ENCODE measurements at regions not wholly inside any gene's neighbourhood (a gene's known extent, or its start where the extent isn't known, plus 50 kb on each side); places are given as distances from the start of the nearest gene placed in this dataset.

DNA sequence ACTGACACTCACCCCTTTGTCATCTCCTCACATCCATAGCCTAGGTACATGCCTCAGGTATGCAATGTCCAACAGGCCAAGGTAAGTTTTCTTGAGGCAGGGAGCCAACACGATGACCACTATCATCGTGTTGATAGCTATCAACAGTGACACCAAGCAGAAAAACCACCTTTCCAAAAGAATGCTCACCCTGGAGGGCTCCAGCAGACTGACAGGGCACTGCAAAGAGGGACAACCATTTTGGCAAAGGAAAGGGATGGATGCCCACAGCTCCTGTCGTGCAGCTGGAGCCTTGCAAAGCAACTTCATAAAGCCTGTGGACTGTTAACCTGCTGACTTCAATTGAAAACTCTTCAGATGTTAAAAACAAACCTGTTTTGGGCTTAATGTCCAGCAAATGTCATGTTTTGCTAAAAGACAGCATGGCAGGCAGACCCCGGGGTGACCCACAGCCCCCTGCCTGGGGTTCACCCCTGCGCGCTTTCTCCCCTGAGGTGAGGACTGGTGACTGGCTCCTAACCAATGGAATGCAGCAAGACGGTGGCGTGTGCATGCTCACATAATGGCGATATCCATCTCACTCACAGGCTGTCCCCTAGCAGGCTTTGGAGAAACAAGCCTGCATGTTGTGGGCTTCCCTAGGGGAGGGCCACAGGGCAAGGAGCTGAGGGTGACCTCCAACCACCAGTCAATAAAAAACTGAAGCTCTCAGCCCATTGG is 293.8 kb downstream of the TCERG1L start:
- intact Hi-C loops (cut with DNase I; ENCODE audit: low total_unique reads): no loop called here
- no peaks in the 10 kb centered on the region for H3K27me3 ChIP-seq (replicated peaks in 1 of 7)
- no peak overlapping the region for H3K27ac ChIP-seq
- no peak for TF ChIP-seq POLR2AphosphoS5 (IDR thresholded peaks at IDR 0.05)
- TF ChIP-seq, protein P1, sequence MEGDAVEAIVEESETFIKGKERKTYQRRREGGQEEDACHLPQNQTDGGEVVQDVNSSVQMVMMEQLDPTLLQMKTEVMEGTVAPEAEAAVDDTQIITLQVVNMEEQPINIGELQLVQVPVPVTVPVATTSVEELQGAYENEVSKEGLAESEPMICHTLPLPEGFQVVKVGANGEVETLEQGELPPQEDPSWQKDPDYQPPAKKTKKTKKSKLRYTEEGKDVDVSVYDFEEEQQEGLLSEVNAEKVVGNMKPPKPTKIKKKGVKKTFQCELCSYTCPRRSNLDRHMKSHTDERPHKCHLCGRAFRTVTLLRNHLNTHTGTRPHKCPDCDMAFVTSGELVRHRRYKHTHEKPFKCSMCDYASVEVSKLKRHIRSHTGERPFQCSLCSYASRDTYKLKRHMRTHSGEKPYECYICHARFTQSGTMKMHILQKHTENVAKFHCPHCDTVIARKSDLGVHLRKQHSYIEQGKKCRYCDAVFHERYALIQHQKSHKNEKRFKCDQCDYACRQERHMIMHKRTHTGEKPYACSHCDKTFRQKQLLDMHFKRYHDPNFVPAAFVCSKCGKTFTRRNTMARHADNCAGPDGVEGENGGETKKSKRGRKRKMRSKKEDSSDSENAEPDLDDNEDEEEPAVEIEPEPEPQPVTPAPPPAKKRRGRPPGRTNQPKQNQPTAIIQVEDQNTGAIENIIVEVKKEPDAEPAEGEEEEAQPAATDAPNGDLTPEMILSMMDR (IDR thresholded peaks at IDR 0.05 in 8 of 11, conservative IDR thresholded peaks at IDR 0.05 in 3 of 11): no peak
- no peak for TF ChIP-seq POLR2A (IDR thresholded peaks at IDR 0.05)
- H3K4me1 ChIP-seq: no peaks in the 10 kb centered on the region
- H3K4me3 ChIP-seq: no peak overlapping the region
- H3K36me3 ChIP-seq: no peaks in the 10 kb centered on the region
- peak; percentile 36 for DNase-seq
- 83 to 95% (median 90%) methylated on average over 8 to 9 of the region's 9 CpGs for WGBS, 5 donors
- H3K9me3 ChIP-seq: no peaks in the 10 kb centered on the region

DNA sequence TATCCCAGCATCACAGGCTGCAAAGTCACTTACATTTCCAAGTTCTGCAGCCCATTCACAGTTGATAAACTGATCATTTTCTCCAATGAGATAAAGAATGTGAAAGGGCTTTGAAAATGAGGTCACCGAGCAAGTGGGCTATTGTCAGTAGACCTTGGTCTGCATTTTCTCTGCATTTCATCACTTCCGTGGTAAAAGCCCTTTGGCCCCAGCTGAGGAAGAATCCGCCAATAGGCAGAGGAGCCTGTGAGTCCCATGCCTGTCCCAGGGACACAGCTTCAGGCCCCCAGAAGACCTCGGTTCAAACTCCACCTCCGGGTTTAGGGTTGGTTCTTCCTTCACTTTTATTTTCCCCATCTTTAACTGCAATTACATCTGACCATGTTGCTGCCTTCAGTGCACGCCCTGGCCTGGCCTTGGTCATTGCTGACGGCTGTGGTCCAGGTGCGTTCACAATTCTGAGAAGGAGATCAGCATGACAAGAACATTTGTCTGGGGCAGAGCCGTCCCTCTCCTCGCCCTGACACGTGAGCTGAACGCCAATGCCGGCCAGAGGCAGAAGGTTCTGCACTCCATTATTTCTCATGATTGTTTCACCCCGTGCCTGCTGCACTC is 292.5 kb downstream of the TCERG1L start:
- intact Hi-C loops (cut with DNase I; ENCODE audit: low total_unique reads): no loop called here
- H3K9me3 ChIP-seq: no peaks in the 10 kb centered on the region
- WGBS, 5 donors: 64 to 81% (median 69%) methylated on average over 14 of the region's 14 CpGs
- H3K4me1 ChIP-seq: no peaks in the 10 kb centered on the region
- no peak overlapping the region for H3K27ac ChIP-seq
- TF ChIP-seq, protein P1 (IDR thresholded peaks at IDR 0.05 in 8 of 11, conservative IDR thresholded peaks at IDR 0.05 in 3 of 11): no peak
- TF ChIP-seq POLR2A (IDR thresholded peaks at IDR 0.05): no peak
- TF ChIP-seq POLR2AphosphoS5 (IDR thresholded peaks at IDR 0.05): no peak
- H3K36me3 ChIP-seq: no peaks in the 10 kb centered on the region
- peaks cover 0 to 3% (median 0%) of the 10 kb centered on the region in 7 donors for H3K27me3 ChIP-seq (replicated peaks in 1 of 7)
- DNase-seq: peak; percentile 51
- no peak overlapping the region for H3K4me3 ChIP-seq

GRCh38 chr10:131019696-131020095 is 291.8 kb downstream of the TCERG1L start:
- no peaks in the 10 kb centered on the region for H3K36me3 ChIP-seq
- H3K27ac ChIP-seq: no peak overlapping the region
- peak; percentile 70 for DNase-seq
- TF ChIP-seq, protein P1 (IDR thresholded peaks at IDR 0.05 in 8 of 11, conservative IDR thresholded peaks at IDR 0.05 in 3 of 11): no peak
- TF ChIP-seq POLR2AphosphoS5 (IDR thresholded peaks at IDR 0.05): no peak
- TF ChIP-seq POLR2A (IDR thresholded peaks at IDR 0.05): no peak
- H3K4me3 ChIP-seq: no peak overlapping the region
- intact Hi-C loops (cut with DNase I; ENCODE audit: low total_unique reads): no loop called here
- H3K27me3 ChIP-seq (replicated peaks in 1 of 7): peaks cover 0 to 3% (median 0%) of the 10 kb centered on the region in 7 donors
- H3K4me1 ChIP-seq: no peaks in the 10 kb centered on the region
- no peaks in the 10 kb centered on the region for H3K9me3 ChIP-seq
- WGBS, 5 donors: 76 to 95% (median 87%) methylated on average over 8 to 11 of the region's 11 CpGs

DNA sequence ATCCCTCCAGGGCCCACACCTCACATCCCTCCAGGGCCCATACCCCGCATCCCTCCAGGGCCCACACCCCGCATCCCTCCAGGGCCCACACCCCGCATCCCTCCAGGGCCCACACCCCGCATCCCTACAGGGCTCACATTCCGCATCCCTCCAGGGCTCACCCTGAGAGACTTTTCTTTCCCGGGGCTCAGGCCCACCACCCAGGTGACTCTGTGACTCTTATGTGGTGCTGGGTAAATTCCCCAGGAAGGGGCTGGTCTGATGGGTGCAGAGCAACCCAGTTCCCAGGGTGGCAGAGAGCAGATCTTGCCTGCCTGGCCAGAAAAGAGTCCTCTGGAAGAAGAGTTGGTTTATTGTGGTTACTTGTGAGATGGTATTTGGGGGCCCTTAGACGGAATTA is 290.7 kb downstream of the TCERG1L start:
- TF ChIP-seq POLR2AphosphoS5 (IDR thresholded peaks at IDR 0.05) (no peak), POLR2A (IDR thresholded peaks at IDR 0.05) (no peak)
- TF ChIP-seq, protein P1 (IDR thresholded peaks at IDR 0.05 in 8 of 11, conservative IDR thresholded peaks at IDR 0.05 in 3 of 11): no peak
- intact Hi-C loops (cut with DNase I; ENCODE audit: low total_unique reads): no loop called here
- H3K27me3 ChIP-seq (replicated peaks in 1 of 7): peaks cover 0 to 5% (median 0%) of the 10 kb centered on the region in 7 donors
- H3K27ac ChIP-seq: no peak overlapping the region
- H3K9me3 ChIP-seq: no peaks in the 10 kb centered on the region
- H3K4me3 ChIP-seq: no peak overlapping the region
- WGBS, 5 donors: 92 to 96% (median 94%) methylated on average over 6 to 7 of the region's 7 CpGs
- no peaks in the 10 kb centered on the region for H3K4me1 ChIP-seq
- no peaks in the 10 kb centered on the region for H3K36me3 ChIP-seq
- DNase-seq: peak; percentile 38
